GM13976 (cell line): ENCODE measurements at regions not wholly inside any gene's neighbourhood (a gene's known extent, or its start where the extent isn't known, plus 50 kb on each side); places are given as distances from the start of the nearest gene placed in this dataset.

Experiments used
- DNase-seq: peaks from one replicate; pipeline ENCODE4 v3.0.0; 2012; ENCODE audit warnings: low spot score
- in situ Hi-C: fragments of 300-500 bp; cut with MboI; formaldehyde crosslinking; loops from one replicate; pipeline ENCODE4 v1.12.0; 2022; ENCODE audit warnings: low sequenced_read_pairs, mixed read lengths, inconsistent platforms; ENCODE audit not compliant: unreplicated experiment
- TF ChIP-seq, protein P1 (sequence below): IDR thresholded peaks from 2 replicates; pipeline ENCODE4 v1.5.1; 2012; ENCODE audit warnings: borderline replicate concordance, mild to moderate bottlenecking; ENCODE audit not compliant: insufficient read depth; ENCODE audit errors: extremely low read depth, missing control alignments, control extremely low read depth

DNA sequence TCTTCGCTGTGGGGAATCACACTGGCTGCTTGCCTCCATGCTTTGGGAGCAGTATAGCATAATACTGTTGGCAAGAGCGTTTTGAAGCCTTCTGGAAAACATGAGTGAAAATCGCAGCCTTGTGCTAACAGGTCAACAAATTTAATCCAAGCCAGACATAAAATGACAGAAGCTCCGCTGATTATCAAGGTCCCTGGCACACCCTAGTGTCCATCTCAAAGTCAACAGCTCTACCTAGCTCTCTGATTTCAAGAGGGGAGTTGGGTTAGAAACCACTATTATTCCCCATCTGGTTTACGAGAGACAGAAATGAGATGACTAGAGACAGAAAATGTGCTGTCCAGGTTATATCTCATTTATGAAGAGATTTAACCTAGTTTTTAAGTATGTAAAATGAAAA, 73.6 kb upstream of the MDFIC2 start:
- DNase-seq = no peak
- TF ChIP-seq, protein P1, sequence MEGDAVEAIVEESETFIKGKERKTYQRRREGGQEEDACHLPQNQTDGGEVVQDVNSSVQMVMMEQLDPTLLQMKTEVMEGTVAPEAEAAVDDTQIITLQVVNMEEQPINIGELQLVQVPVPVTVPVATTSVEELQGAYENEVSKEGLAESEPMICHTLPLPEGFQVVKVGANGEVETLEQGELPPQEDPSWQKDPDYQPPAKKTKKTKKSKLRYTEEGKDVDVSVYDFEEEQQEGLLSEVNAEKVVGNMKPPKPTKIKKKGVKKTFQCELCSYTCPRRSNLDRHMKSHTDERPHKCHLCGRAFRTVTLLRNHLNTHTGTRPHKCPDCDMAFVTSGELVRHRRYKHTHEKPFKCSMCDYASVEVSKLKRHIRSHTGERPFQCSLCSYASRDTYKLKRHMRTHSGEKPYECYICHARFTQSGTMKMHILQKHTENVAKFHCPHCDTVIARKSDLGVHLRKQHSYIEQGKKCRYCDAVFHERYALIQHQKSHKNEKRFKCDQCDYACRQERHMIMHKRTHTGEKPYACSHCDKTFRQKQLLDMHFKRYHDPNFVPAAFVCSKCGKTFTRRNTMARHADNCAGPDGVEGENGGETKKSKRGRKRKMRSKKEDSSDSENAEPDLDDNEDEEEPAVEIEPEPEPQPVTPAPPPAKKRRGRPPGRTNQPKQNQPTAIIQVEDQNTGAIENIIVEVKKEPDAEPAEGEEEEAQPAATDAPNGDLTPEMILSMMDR = no peak
- in situ Hi-C loops = no loop called here

DNA sequence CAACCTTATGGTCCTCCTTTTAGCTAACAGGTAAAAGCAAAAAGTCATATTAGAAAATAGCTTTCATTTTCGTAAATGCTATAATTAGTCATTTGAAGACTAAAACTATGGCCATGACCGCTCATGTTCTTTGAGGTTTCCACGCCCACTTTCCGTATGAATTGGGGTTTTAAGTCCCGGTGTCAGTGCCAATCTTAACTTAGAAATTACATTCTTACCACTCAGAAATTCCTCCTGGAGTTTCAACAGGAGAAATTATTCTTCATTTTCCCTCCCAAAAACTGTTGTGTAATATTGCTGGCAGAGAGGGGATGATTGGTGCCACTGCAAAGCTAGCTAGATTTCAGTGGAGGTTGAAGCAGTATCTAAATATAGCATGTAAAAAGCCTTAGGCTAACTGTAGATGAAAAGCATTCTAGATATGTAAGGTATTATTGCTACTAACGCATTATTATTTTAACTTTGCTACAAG, 71.0 kb upstream of the MDFIC2 start:
- TF ChIP-seq, protein P1 = no peak
- in situ Hi-C loops = no loop called here
- DNase-seq = peak; percentile 10

DNA sequence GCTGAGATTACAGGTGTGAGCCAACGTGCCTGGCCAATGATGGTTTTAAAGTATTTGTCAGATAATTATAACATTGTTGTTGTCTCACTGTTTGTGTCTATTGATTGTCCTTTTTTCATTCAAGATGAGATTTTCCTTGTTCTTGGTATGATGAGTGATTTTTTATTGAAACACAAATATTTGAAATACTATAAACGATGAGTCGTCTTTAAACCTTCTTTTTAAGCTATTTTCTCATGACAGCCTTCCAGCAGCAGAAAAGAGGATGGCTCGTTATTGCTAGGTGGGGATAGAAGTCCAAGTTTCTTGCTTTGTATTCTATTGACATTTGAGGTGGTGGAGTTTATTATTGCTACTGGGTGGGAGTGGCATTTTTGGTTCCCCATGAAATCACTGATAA, 61.7 kb upstream of the MDFIC2 start:
- in situ Hi-C loops = no loop called here
- TF ChIP-seq, protein P1 = no peak
- no peak for DNase-seq
